H1 (cell line): ENCODE measurements at regions not wholly inside any gene's neighbourhood (a gene's known extent, or its start where the extent isn't known, plus 50 kb on each side); places are given as distances from the start of the nearest gene placed in this dataset.

Experiments
- USF2 ChIP-seq: IDR thresholded peaks from 2 replicates; pipeline ENCODE4 v1.6.1; 2011; ENCODE audit warnings: low read length, improper control_type of control experiment

DNA sequence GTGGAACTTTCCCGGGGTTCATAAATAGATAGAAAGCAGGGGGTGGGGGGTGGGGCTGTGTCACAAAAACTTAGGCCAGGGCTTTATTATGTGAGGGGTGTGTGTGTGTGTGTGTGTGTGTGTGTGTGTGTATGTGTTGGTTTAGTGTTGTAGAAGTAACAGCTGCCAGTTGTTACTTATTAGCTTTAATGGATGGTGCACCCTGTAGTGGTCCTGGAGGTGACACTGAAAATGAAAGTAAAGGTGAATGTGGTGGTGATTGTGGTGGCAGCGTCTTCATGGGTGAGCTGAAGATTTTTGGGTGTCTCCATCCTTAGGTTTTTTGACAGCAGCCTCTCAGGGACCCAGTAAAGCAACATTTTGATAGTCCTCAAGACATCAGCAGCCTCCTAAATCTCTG, 449.9 kb downstream of the PDCD6IP start (continued):
- TF ChIP-seq USF2 = no peak
